ENCODE measurements at regions not wholly inside any gene's neighbourhood (a gene's known extent, or its start where the extent isn't known, plus 50 kb on each side); places are given as distances from the start of the nearest gene placed in this dataset.

GRCh38 chr13:28574617-28575142 is 79.8 kb upstream of the FLT1 start:
- TF ChIP-seq CTCF (IDR thresholded peaks at IDR 0.05; ENCODE audit: control extremely low read depth in 1 of 3, insufficient read depth in 1 of 3, low read depth in 1 of 3, low read length in 3 of 3) (no peak), POLR2A (IDR thresholded peaks at IDR 0.05; ENCODE audit: control extremely low read depth in 1 of 2, low read depth in 2 of 2, low read length in 2 of 2) (no peak), JUND (IDR thresholded peaks at IDR 0.05; ENCODE audit: low read length) (no peak), RAD21 (IDR thresholded peaks at IDR 0.05 in 1 of 2, conservative IDR thresholded peaks at IDR 0.05 in 1 of 2; ENCODE audit: low read depth in 2 of 2, low read length in 2 of 2) (no peak)
